ENCODE measurements at regions not wholly inside any gene's neighbourhood (a gene's known extent, or its start where the extent isn't known, plus 50 kb on each side); places are given as distances from the start of the nearest gene placed in this dataset.
"Not testable (repeated sequence)": the region's sequence is repeated elsewhere in the genome, so short reads cannot be mapped to it uniquely, and the experiment has no call there.

DNA sequence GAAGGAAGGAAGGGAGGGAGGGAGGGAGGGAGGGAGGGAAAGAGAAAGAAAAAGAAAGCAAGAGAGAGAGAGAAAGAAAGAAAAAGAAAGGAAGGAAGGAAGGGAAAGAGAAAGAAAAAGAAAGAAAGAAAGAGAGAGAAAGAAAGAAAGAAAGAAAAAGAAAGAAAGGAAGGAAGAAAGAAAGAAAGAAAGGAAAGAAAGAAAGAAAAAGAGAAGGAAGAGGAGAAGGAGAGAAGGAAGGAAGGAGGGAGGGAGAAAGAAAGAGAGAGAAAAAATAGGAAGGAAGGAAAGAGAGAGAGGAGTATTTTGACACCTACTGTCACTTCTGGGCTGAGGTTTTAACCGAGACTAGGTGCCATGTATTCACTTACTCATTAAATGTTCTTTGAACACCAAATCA lies 166.6 kb upstream of the PKN2 start:
- not testable (repeated sequence) for H3K36me3 ChIP-seq (ENCODE audit: control insufficient read depth, insufficient read depth, low read length); H3K36me3 Mint-ChIP-seq; H3K4me1 Mint-ChIP-seq; H3K4me3 Mint-ChIP-seq; H3K9me3 ChIP-seq (ENCODE audit: control insufficient read depth in 2 of 2, low read length in 2 of 2); H3K4me1 ChIP-seq (ENCODE audit: control insufficient read depth, insufficient read depth, low read length, poor library complexity, severe bottlenecking); DNase-seq; H3K27ac Mint-ChIP-seq; H3K27me3 ChIP-seq (ENCODE audit: control insufficient read depth, insufficient read depth, low read length); H3K27me3 Mint-ChIP-seq; ATAC-seq (ENCODE audit: low read depth in 2 of 2); H3K9me3 Mint-ChIP-seq; H3K4me3 ChIP-seq (ENCODE audit: low read depth, low read length); H3K27ac ChIP-seq (ENCODE audit: insufficient read depth, low read length, poor library complexity, severe bottlenecking)

DNA sequence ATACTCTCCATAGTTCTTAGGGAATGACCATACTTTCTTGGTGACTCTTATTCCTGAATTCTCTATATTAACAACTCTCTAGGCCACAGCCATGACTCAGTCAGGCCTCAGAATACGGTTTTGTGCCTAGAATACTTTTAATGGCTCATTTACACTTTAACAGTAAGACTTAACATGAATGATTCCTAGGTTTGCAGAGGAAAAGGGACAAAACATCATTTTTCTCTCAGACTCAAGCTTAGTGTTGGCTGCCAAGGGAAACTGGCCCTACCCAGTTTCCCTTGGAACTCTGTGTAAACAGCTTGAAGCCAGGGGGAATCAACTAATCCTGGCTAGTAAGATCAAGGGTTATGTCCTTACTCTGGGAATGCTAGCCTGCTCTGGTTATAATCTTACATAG lies 164.9 kb upstream of the PKN2 start:
- Mint-ChIP-seq H3K4me3 (no peak overlapping the region), H3K4me1 (no peaks in the 10 kb centered on the region), H3K36me3 (no peaks in the 10 kb centered on the region), H3K27me3 (no peaks in the 10 kb centered on the region), H3K27ac (no peak overlapping the region), H3K9me3 (peaks cover 0 to 4% (median 0%) of the 10 kb centered on the region in 7 donors)
- Histone ChIP-seq H3K27ac (ENCODE audit: insufficient read depth, low read length, poor library complexity, severe bottlenecking) (no peak overlapping the region), H3K36me3 (ENCODE audit: control insufficient read depth, insufficient read depth, low read length) (no peaks in the 10 kb centered on the region), H3K27me3 (ENCODE audit: control insufficient read depth, insufficient read depth, low read length) (no peaks in the 10 kb centered on the region), H3K4me3 (ENCODE audit: low read depth, low read length) (no peak overlapping the region), H3K9me3 (ENCODE audit: control insufficient read depth in 2 of 2, low read length in 2 of 2) (no peaks in the 10 kb centered on the region), H3K4me1 (ENCODE audit: control insufficient read depth, insufficient read depth, low read length, poor library complexity, severe bottlenecking) (no peaks in the 10 kb centered on the region)
- no peak for DNase-seq
- no peak for ATAC-seq (ENCODE audit: low read depth in 2 of 2)

DNA sequence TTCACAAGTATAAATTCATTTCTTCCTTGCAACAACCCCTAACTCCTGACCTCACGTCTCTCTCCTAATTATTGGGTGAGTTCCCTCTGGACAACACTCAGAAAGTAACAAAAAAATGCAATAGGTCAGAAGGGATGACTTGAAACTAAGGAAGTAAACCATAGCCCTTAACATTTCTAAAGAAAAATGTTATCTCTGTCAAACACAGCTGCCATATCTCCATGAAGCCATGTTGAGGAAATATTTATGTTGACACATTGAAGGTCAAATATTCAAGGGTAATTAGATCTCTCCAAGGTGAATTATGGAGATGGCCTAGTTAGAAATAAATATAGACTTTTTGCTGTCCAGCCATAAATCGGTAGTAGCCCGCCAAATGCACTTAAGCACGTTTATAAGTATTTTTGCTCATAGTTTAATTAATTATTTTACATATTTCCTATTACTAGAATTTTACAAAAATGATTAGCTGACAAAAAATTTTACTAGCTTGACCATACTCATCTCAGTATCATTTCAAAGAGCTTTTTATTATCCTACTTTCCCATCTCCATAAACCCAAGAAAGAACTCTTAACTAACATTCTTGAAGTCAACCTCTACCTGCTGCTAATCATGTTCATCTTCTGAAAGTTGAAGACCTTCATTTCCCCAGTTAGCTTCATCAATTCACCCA lies 160.1 kb upstream of the PKN2 start:
- H3K4me1 ChIP-seq (ENCODE audit: control insufficient read depth, insufficient read depth, low read length, poor library complexity, severe bottlenecking), result no peaks in the 10 kb centered on the region
- H3K9me3 Mint-ChIP-seq, result peaks cover 0 to 6% (median 0%) of the 10 kb centered on the region in 7 donors
- no peak for ATAC-seq (ENCODE audit: low read depth in 2 of 2)

DNA sequence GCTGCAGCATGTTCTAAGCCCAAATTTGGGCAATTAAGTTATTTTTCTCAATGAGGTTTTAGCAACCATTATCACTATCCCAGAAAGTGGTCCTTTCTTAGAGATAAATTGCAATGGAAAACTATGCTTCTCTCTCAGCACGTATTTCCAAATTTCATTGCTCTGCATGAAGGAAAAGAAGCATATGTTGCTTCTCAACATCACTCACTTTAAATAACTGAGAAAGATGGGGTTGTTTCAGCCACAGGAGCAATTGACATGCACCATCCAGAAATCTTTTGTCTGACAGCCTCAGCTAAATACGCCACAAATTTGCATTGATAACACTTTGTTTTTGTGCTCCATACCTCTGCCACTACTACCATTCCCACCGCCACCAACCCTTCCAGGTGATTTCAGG lies 157.6 kb upstream of the PKN2 start:
- Mint-ChIP-seq H3K4me1 (no peaks in the 10 kb centered on the region), H3K36me3 (no peaks in the 10 kb centered on the region)

More for the DNA sequence above, 160.1 kb upstream of the PKN2 start:
- H3K4me1 Mint-ChIP-seq, result no peaks in the 10 kb centered on the region
- H3K4me3 ChIP-seq (ENCODE audit: low read depth, low read length), result no peak overlapping the region
- no peak overlapping the region for H3K27ac ChIP-seq (ENCODE audit: insufficient read depth, low read length, poor library complexity, severe bottlenecking)
- H3K9me3 ChIP-seq (ENCODE audit: control insufficient read depth in 2 of 2, low read length in 2 of 2), result no peaks in the 10 kb centered on the region
- no peaks in the 10 kb centered on the region for H3K36me3 Mint-ChIP-seq
- no peaks in the 10 kb centered on the region for H3K27me3 Mint-ChIP-seq
- H3K36me3 ChIP-seq (ENCODE audit: control insufficient read depth, insufficient read depth, low read length), result no peaks in the 10 kb centered on the region
- no peak overlapping the region for H3K4me3 Mint-ChIP-seq
- no peak for DNase-seq
- peaks cover 3% of the 10 kb centered on the region for H3K27me3 ChIP-seq (ENCODE audit: control insufficient read depth, insufficient read depth, low read length)
- H3K27ac Mint-ChIP-seq, result no peak overlapping the region

DNA sequence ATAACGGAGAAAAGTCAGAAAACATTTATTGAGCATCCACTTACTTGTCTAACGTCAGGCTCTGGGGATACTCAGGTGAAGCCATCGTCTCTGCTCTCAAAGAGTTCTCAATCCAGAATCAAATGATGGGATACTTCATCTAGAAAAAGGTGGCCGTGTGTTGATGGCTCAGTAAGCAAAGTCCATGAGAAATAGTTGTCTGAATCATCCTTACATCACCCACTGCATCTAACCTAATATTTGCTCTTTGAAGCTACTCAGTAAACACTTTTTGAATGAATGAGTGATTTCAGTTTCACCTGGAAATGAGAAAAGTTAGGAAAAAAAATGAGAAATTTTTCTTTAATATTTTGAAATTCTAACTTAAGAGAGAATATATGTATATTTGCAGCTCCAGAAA lies 155.3 kb upstream of the PKN2 start:
- no peaks in the 10 kb centered on the region for H3K4me1 ChIP-seq (ENCODE audit: control insufficient read depth, insufficient read depth, low read length, poor library complexity, severe bottlenecking)
- H3K4me3 ChIP-seq (ENCODE audit: low read depth, low read length), result no peak overlapping the region
- H3K27me3 ChIP-seq (ENCODE audit: control insufficient read depth, insufficient read depth, low read length), result peaks cover 3% of the 10 kb centered on the region
- peaks cover 6% of the 10 kb centered on the region for H3K27me3 Mint-ChIP-seq
- H3K4me1 Mint-ChIP-seq, result no peaks in the 10 kb centered on the region
- no peaks in the 10 kb centered on the region for H3K36me3 Mint-ChIP-seq
- no peak overlapping the region for H3K27ac Mint-ChIP-seq
- DNase-seq, result no peak
- H3K36me3 ChIP-seq (ENCODE audit: control insufficient read depth, insufficient read depth, low read length), result no peaks in the 10 kb centered on the region
- no peak for ATAC-seq (ENCODE audit: low read depth in 2 of 2)
- H3K9me3 Mint-ChIP-seq, result peaks cover 0 to 4% (median 0%) of the 10 kb centered on the region in 7 donors
- no peak overlapping the region for H3K27ac ChIP-seq (ENCODE audit: insufficient read depth, low read length, poor library complexity, severe bottlenecking)
- no peak overlapping the region for H3K4me3 Mint-ChIP-seq
- no peaks in the 10 kb centered on the region for H3K9me3 ChIP-seq (ENCODE audit: control insufficient read depth in 2 of 2, low read length in 2 of 2)

More for the DNA sequence above, 157.6 kb upstream of the PKN2 start:
- no peak for ATAC-seq (ENCODE audit: low read depth in 2 of 2)
- H3K27me3 ChIP-seq (ENCODE audit: control insufficient read depth, insufficient read depth, low read length), result peaks cover 3% of the 10 kb centered on the region
- DNase-seq, result no peak
- no peak overlapping the region for H3K27ac ChIP-seq (ENCODE audit: insufficient read depth, low read length, poor library complexity, severe bottlenecking)
- no peak overlapping the region for H3K4me3 ChIP-seq (ENCODE audit: low read depth, low read length)
- Mint-ChIP-seq H3K27me3 (peaks cover 2% of the 10 kb centered on the region), H3K4me3 (no peak overlapping the region), H3K27ac (no peak overlapping the region), H3K9me3 (peaks cover 0 to 8% (median 0%) of the 10 kb centered on the region in 7 donors)
- no peaks in the 10 kb centered on the region for H3K4me1 ChIP-seq (ENCODE audit: control insufficient read depth, insufficient read depth, low read length, poor library complexity, severe bottlenecking)
- H3K36me3 ChIP-seq (ENCODE audit: control insufficient read depth, insufficient read depth, low read length), result no peaks in the 10 kb centered on the region
- no peaks in the 10 kb centered on the region for H3K9me3 ChIP-seq (ENCODE audit: control insufficient read depth in 2 of 2, low read length in 2 of 2)

DNA sequence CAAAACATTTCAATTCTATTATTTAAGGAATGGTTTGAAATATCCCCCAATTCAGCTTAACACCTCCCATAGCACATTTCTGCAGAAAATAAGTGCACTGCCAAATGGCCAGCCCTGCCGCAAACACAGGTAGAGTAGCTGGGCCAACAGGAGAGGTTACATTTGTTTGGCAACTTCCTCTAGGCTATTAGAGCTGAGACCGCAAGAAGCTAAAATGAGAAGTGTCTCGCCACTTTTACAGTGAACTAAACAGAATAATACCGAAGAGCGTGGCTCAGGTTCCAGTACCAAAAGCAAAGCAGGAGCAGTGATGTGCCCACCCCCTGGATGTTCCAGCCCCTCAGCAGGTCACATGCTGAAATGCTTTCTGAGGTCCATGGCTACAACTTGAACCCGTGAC lies 154.5 kb upstream of the PKN2 start:
- no peaks in the 10 kb centered on the region for H3K4me1 ChIP-seq (ENCODE audit: control insufficient read depth, insufficient read depth, low read length, poor library complexity, severe bottlenecking)
- DNase-seq (no peak), ATAC-seq (ENCODE audit: low read depth in 2 of 2) (no peak)
- H3K9me3 ChIP-seq (ENCODE audit: control insufficient read depth in 2 of 2, low read length in 2 of 2), result no peaks in the 10 kb centered on the region
- H3K27me3 ChIP-seq (ENCODE audit: control insufficient read depth, insufficient read depth, low read length), result peaks cover 3% of the 10 kb centered on the region
- Mint-ChIP-seq H3K27ac (no peak overlapping the region), H3K4me1 (no peaks in the 10 kb centered on the region), H3K9me3 (peaks cover 0 to 2% (median 0%) of the 10 kb centered on the region in 7 donors), H3K36me3 (no peaks in the 10 kb centered on the region), H3K27me3 (peaks cover 6% of the 10 kb centered on the region), H3K4me3 (no peak overlapping the region)
- H3K27ac ChIP-seq (ENCODE audit: insufficient read depth, low read length, poor library complexity, severe bottlenecking), result no peak overlapping the region
- no peak overlapping the region for H3K4me3 ChIP-seq (ENCODE audit: low read depth, low read length)
- H3K36me3 ChIP-seq (ENCODE audit: control insufficient read depth, insufficient read depth, low read length), result no peaks in the 10 kb centered on the region

DNA sequence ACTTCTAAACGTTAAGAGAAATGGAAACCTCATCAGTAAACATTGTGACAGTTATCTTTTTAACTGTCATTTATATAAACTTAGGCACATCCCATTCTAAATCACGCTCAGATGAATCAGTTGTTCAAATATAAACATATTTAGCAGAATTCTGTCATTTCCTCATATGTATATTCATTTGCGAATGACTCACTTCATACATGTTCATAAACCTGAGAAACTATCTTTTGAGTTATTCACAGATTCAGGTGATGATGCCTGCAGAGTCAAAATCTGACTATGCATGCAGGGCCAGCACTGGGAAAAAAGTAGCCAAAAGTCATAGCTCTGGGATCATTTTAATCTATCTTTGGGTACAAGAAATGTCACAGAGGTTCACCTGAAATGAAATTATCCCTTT lies 153.8 kb upstream of the PKN2 start:
- no peak for ATAC-seq (ENCODE audit: low read depth in 2 of 2)

DNA sequence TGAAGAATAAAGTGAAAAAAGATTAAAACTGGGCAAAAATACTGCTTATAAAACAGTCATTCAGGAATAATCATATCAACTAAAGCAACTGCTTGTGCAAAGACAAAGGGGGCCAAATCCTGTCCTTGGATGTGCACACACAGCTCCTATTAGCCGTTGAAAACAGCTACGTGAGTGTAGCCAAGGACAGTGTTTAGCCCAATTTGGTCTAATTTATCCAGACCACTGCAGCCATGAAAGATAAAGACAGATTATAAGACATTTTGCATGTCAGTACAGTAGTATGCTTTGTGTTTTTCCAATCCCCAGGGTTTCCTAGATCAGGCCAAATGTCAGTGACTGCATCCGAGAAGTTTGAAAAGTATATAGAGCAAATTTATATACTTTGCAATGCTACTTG lies 146.3 kb upstream of the PKN2 start:
- Mint-ChIP-seq H3K27me3 (peaks cover 11% of the 10 kb centered on the region), H3K36me3 (no peaks in the 10 kb centered on the region), H3K27ac (no peak overlapping the region), H3K4me1 (no peaks in the 10 kb centered on the region), H3K4me3 (no peak overlapping the region), H3K9me3 (peaks cover 0 to 1% (median 0%) of the 10 kb centered on the region in 7 donors)
- Histone ChIP-seq H3K27ac (ENCODE audit: insufficient read depth, low read length, poor library complexity, severe bottlenecking) (no peak overlapping the region), H3K4me1 (ENCODE audit: control insufficient read depth, insufficient read depth, low read length, poor library complexity, severe bottlenecking) (no peaks in the 10 kb centered on the region), H3K9me3 (ENCODE audit: control insufficient read depth in 2 of 2, low read length in 2 of 2) (no peaks in the 10 kb centered on the region), H3K36me3 (ENCODE audit: control insufficient read depth, insufficient read depth, low read length) (no peaks in the 10 kb centered on the region), H3K27me3 (ENCODE audit: control insufficient read depth, insufficient read depth, low read length) (peaks cover 5% of the 10 kb centered on the region), H3K4me3 (ENCODE audit: low read depth, low read length) (no peak overlapping the region)
- ATAC-seq (ENCODE audit: low read depth in 2 of 2), result no peak
- DNase-seq, result no peak

More for the DNA sequence above, 153.8 kb upstream of the PKN2 start:
- H3K27ac Mint-ChIP-seq, result no peak overlapping the region
- H3K27me3 Mint-ChIP-seq, result peaks cover 6% of the 10 kb centered on the region
- DNase-seq, result no peak
- no peaks in the 10 kb centered on the region for H3K36me3 Mint-ChIP-seq
- H3K9me3 Mint-ChIP-seq, result peaks cover 0 to 2% (median 0%) of the 10 kb centered on the region in 7 donors
- no peaks in the 10 kb centered on the region for H3K4me1 ChIP-seq (ENCODE audit: control insufficient read depth, insufficient read depth, low read length, poor library complexity, severe bottlenecking)
- H3K27ac ChIP-seq (ENCODE audit: insufficient read depth, low read length, poor library complexity, severe bottlenecking), result no peak overlapping the region
- no peaks in the 10 kb centered on the region for H3K4me1 Mint-ChIP-seq
- no peak overlapping the region for H3K4me3 Mint-ChIP-seq
- H3K9me3 ChIP-seq (ENCODE audit: control insufficient read depth in 2 of 2, low read length in 2 of 2), result no peaks in the 10 kb centered on the region
- peaks cover 3% of the 10 kb centered on the region for H3K27me3 ChIP-seq (ENCODE audit: control insufficient read depth, insufficient read depth, low read length)
- H3K4me3 ChIP-seq (ENCODE audit: low read depth, low read length), result no peak overlapping the region
- no peaks in the 10 kb centered on the region for H3K36me3 ChIP-seq (ENCODE audit: control insufficient read depth, insufficient read depth, low read length)

Measured in CD4-positive, CD25-positive, alpha-beta regulatory T cell (primary cell).